Liver (tissue), 8 donors: ENCODE measurements at regions not wholly inside any gene's neighbourhood (a gene's known extent, or its start where the extent isn't known, plus 50 kb on each side); places are given as distances from the start of the nearest gene placed in this dataset.

ENCODE experiments used
- DNase-seq: peaks from one replicate; pipeline ENCODE4 v3.0.0-alpha.2; 2017; ENCODE audit warnings: low spot score
- H3K27ac ChIP-seq, 2 donors: one replicate each; pipeline ENCODE4 v1.7.0; 2013; ENCODE audit warnings: inconsistent platforms in 2 of 2, low read length in 2 of 2, control low read depth in 1 of 2, low read depth in 1 of 2, mild to moderate bottlenecking in 1 of 2
- H3K27me3 ChIP-seq, 4 donors: one replicate each; pipeline versions ENCODE4 v1.6.1 to v1.7.0; 2013; ENCODE audit warnings: low read length in 3 of 4, inconsistent platforms in 1 of 4, mild to moderate bottlenecking in 1 of 4, moderate library complexity in 1 of 4; ENCODE audit not compliant: control insufficient read depth in 4 of 4, insufficient read depth in 4 of 4
- H3K36me3 ChIP-seq, 4 donors: one replicate each; pipeline versions ENCODE4 v1.6.1 to v1.7.0; 2013; ENCODE audit warnings: low read length in 3 of 4, mild to moderate bottlenecking in 3 of 4, low read depth in 1 of 4, moderate library complexity in 1 of 4; ENCODE audit not compliant: control insufficient read depth in 4 of 4, insufficient read depth in 3 of 4
- H3K4me1 ChIP-seq, 4 donors: one replicate each; pipeline versions ENCODE4 v1.6.1 to v1.7.0; 2013; ENCODE audit warnings: low read length in 3 of 4, mild to moderate bottlenecking in 3 of 4, moderate library complexity in 1 of 4; ENCODE audit not compliant: control insufficient read depth in 4 of 4, insufficient read depth in 4 of 4
- H3K4me3 ChIP-seq, 3 donors: one replicate each; pipeline versions ENCODE4 v1.6.1 to v1.7.0; 2013; ENCODE audit warnings: low read length in 3 of 3, control low read depth in 1 of 3, low read depth in 1 of 3, mild to moderate bottlenecking in 1 of 3
- H3K9ac ChIP-seq, 2 donors: one replicate each; pipeline ENCODE4 v1.7.0; 2013; ENCODE audit warnings: low read length in 2 of 2, mild to moderate bottlenecking in 2 of 2, moderate library complexity in 2 of 2, control low read depth in 1 of 2, low read depth in 1 of 2
- H3K9me3 ChIP-seq, 4 donors: one replicate each; pipeline versions ENCODE4 v1.6.1 to v1.7.0; 2013; ENCODE audit warnings: low read length in 3 of 4; ENCODE audit not compliant: control insufficient read depth in 4 of 4
- CTCF ChIP-seq: fragments of 150-350 bp; IDR thresholded peaks from 2 replicates; pipeline ENCODE4 v1.5.1; 2017; ENCODE audit warnings: improper control_type of control experiment, low read depth, low read length; ENCODE audit not compliant: missing input control
- EGR1 ChIP-seq, 2 donors: IDR thresholded peaks; 2 replicates each; pipeline ENCODE4 v1.6.1; 2016 to 2018; ENCODE audit warnings: antibody characterized with exemption in 2 of 2, low read depth in 2 of 2
- GABPA ChIP-seq, 2 donors: IDR thresholded peaks in 1 of 2; conservative IDR thresholded peaks in 1 of 2; 2 replicates each; pipeline ENCODE4 v1.6.1; 2016; ENCODE audit warnings: antibody characterized with exemption in 2 of 2, mild to moderate bottlenecking in 1 of 2, moderate library complexity in 1 of 2
- HNF4A ChIP-seq, 2 donors: conservative IDR thresholded peaks; 2 replicates each; pipeline ENCODE4 v1.6.1; 2016; ENCODE audit warnings: antibody characterized with exemption in 2 of 2, mild to moderate bottlenecking in 2 of 2
- HNF4G ChIP-seq: IDR thresholded peaks from 2 replicates; pipeline ENCODE4 v1.6.1; 2016; ENCODE audit warnings: antibody characterized with exemption
- JUND ChIP-seq, 2 donors: IDR thresholded peaks; 2 replicates each; pipeline ENCODE4 v1.6.1; 2016; ENCODE audit warnings: antibody characterized with exemption in 2 of 2
- MAX ChIP-seq: IDR thresholded peaks from 2 replicates; pipeline ENCODE4 v1.6.1; 2016; ENCODE audit warnings: antibody characterized with exemption
- RAD21 ChIP-seq, 2 donors: IDR thresholded peaks; 2 replicates each; pipeline ENCODE4 v1.6.1; 2016; ENCODE audit warnings: antibody characterized with exemption in 2 of 2, mild to moderate bottlenecking in 2 of 2
- RXRA ChIP-seq, 2 donors: IDR thresholded peaks; 2 replicates each; pipeline ENCODE4 v1.6.1; 2017 to 2018; ENCODE audit warnings: antibody characterized with exemption in 2 of 2, mild to moderate bottlenecking in 1 of 2
- TAF1 ChIP-seq: conservative IDR thresholded peaks from 2 replicates; pipeline ENCODE4 v1.6.1; 2016; ENCODE audit warnings: antibody characterized with exemption, mild to moderate bottlenecking
- YY1 ChIP-seq: IDR thresholded peaks from 2 replicates; pipeline ENCODE4 v1.6.1; 2016; ENCODE audit warnings: antibody characterized with exemption, mild to moderate bottlenecking
- ZBTB33 ChIP-seq: IDR thresholded peaks from 2 replicates; pipeline ENCODE4 v1.6.1; 2016; ENCODE audit warnings: antibody characterized with exemption
- WGBS: extraction: QIAGEN DNeasy Blood & Tissue Kit; methylation state at CpG from one replicate; pipeline ENCODE4 v1.1.7; 2013; 5-methylcytosine and 5-hydroxymethylcytosine counted together
- donor health status: healthy.
- donor health status: healthy.
- donor health status: healthy.
- donor health status: healthy.
- donor health status: healthy.

GRCh38 chr7:70952311-70952710 is 179.6 kb upstream of the GALNT17 start:
- no peaks in the 10 kb centered on the region for H3K36me3 ChIP-seq
- no peaks in the 10 kb centered on the region for H3K27me3 ChIP-seq
- H3K4me3 ChIP-seq = no peak overlapping the region
- no peaks in the 10 kb centered on the region for H3K4me1 ChIP-seq
- H3K9me3 ChIP-seq = peaks cover 0 to 8% (median 0%) of the 10 kb centered on the region in 4 donors
- no peak for DNase-seq
- WGBS = 80% methylated on average over 8 of the region's 8 CpGs
- TF ChIP-seq MAX (no peak), ZBTB33 (no peak), TAF1 (no peak), EGR1 (IDR thresholded peaks at IDR 0.05; ENCODE audit: low read depth in 2 of 2) (no peak), GABPA (IDR thresholded peaks at IDR 0.05 in 1 of 2, conservative IDR thresholded peaks at IDR 0.05 in 1 of 2) (no peak), JUND (IDR thresholded peaks at IDR 0.05) (no peak), RAD21 (IDR thresholded peaks at IDR 0.05) (no peak), CTCF (no peak), RXRA (IDR thresholded peaks at IDR 0.05) (no peak), HNF4G (no peak), YY1 (no peak)
- H3K27ac ChIP-seq = no peak overlapping the region
- no peak overlapping the region for H3K9ac ChIP-seq

GRCh38 chr7:70953331-70953741 is 178.6 kb upstream of the GALNT17 start:
- H3K9ac ChIP-seq = no peak overlapping the region
- no peak overlapping the region for H3K27ac ChIP-seq
- H3K27me3 ChIP-seq = no peaks in the 10 kb centered on the region
- 63% methylated on average over 6 of the region's 6 CpGs for WGBS
- TF ChIP-seq TAF1 = no peak
- no peak for TF ChIP-seq JUND (IDR thresholded peaks at IDR 0.05)
- TF ChIP-seq HNF4G = no peak
- TF ChIP-seq HNF4A (conservative IDR thresholded peaks at IDR 0.05) = no peak
- TF ChIP-seq CTCF = no peak
- peaks cover 0 to 2% (median 0%) of the 10 kb centered on the region in 4 donors for H3K9me3 ChIP-seq
- no peak for DNase-seq
- no peaks in the 10 kb centered on the region for H3K36me3 ChIP-seq
- no peaks in the 10 kb centered on the region for H3K4me1 ChIP-seq
- no peak overlapping the region for H3K4me3 ChIP-seq
